ENCODE measurements at regions not wholly inside any gene's neighbourhood (a gene's known extent, or its start where the extent isn't known, plus 50 kb on each side); places are given as distances from the start of the nearest gene placed in this dataset.

DNA sequence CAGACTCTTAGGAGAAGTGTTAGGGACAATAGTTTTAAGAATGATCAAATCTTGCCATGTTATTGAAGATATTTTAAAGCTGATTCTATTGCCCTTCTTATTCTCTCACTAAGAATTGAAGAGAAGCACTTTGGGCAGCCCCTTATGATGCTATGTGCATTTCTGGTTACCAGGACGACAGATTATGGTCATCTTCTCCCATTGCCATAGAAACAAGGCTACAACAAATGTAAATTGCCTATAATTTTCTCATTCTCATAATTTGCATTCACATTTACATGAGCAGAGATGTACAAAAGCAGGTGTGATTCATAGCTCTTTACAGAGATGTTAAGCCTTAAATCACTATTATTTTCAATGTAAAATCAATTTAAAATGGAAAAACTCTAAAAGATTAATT lies 137.3 kb upstream of the PCDH9 start:
- TF ChIP-seq, protein P1, sequence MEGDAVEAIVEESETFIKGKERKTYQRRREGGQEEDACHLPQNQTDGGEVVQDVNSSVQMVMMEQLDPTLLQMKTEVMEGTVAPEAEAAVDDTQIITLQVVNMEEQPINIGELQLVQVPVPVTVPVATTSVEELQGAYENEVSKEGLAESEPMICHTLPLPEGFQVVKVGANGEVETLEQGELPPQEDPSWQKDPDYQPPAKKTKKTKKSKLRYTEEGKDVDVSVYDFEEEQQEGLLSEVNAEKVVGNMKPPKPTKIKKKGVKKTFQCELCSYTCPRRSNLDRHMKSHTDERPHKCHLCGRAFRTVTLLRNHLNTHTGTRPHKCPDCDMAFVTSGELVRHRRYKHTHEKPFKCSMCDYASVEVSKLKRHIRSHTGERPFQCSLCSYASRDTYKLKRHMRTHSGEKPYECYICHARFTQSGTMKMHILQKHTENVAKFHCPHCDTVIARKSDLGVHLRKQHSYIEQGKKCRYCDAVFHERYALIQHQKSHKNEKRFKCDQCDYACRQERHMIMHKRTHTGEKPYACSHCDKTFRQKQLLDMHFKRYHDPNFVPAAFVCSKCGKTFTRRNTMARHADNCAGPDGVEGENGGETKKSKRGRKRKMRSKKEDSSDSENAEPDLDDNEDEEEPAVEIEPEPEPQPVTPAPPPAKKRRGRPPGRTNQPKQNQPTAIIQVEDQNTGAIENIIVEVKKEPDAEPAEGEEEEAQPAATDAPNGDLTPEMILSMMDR (IDR thresholded peaks at IDR 0.05; ENCODE audit: low read depth, low read length, poor library complexity, severe bottlenecking), result no peak
- no peak for TF ChIP-seq EZH2phosphoT487 (IDR thresholded peaks at IDR 0.05; ENCODE audit: borderline replicate concordance, low read length)

Data from DOHH2 (cell line).